ENCODE measurements at regions not wholly inside any gene's neighbourhood (a gene's known extent, or its start where the extent isn't known, plus 50 kb on each side); places are given as distances from the start of the nearest gene placed in this dataset.

DNA sequence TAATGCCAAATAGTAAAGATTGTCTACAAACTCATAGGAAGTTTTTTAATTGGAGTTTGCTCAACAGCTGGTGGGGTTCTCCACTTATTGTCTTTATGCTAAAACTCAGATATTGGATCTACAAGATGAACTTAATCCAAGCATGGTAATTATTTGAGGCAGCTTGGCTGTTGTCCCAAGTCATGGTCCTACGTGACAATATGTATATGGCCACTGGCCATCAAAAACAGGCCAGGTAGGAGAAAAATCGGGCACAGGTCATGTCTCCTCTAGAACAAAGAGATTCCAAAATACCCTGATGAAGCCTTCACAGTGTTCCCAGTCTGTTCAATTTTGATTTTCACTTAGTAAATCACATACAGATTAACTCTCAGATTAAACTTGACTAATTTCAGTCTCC lies 606.4 kb downstream of the TNS3 start:
- no peak for ATAC-seq

DNA sequence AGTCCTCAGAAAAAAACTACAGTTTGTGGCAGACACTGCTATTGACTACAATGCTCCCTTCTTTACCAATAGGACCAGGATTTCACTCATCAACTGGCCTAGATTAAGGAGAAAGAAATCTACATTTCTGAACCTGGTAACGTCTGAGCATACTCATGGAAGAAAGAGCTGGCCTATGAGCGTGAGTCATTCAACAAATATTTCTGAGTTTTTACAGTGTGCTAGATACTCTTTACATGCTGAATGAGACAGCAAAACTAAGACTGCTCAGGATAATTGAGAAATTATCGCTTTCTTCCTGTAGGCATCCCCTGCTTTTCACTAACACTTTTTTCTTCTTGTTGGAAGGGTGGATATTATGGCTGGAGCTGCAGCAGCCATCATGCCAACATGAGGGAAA lies 609.7 kb downstream of the TNS3 start:
- no peak for ATAC-seq

- ATAC-seq, result no peak
Measured at GRCh38 chr7:46970476-46970875, 611.4 kb downstream of the TNS3 start.

DNA sequence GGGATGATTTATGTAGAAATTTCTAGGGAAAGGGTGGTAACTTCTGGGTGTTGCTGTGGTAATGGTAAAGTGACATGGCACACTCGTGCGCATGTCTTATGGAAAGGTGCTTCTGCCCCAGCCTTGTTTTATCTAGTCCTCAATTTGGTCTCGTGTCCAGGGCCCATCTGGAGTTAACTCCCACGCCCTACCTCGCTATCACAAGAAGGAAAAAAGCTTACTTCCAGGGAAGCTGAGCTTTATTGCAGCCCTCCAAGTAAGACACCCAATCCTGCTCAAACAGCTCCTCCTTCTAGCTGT lies 611.8 kb downstream of the TNS3 start:
- ATAC-seq, result no peak

DNA sequence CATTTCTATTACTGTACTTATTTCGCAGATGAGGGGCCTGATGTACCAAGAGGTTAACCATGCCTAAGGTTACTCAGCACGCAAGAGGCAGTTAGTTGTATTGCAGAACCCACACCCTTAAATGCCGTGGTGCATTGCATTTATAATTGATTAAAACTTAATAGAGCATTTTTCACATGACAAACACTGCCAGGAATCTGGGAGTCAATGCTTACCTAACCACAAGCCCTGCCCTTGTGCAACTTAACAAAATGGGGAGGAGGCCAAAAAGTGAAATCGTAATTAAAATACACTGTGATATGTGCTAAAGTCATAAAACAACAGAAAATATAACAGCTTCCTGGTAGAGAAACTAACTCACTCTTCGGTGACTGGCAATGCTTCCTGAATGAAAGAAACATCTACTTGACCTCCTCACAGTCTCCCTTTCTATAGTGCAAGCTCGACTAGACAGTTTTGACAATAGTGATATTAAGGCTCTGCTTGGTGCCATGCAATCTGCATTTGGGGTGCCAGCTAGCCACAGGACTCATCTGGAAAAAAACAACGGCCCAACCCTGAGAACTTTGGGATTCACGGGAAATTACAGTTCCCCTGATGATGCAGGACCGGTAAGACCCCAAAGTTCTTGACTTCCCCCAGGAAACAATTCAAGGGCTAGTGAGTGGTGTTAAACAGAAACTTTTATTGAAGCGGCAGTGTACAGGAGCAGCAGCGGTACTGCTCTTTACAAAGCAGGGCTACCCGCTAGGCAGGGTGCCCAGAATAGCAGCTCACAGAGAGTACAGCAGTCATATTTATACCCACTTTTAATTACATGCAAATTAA lies 612.4 kb downstream of the TNS3 start:
- no peak for ATAC-seq

DNA sequence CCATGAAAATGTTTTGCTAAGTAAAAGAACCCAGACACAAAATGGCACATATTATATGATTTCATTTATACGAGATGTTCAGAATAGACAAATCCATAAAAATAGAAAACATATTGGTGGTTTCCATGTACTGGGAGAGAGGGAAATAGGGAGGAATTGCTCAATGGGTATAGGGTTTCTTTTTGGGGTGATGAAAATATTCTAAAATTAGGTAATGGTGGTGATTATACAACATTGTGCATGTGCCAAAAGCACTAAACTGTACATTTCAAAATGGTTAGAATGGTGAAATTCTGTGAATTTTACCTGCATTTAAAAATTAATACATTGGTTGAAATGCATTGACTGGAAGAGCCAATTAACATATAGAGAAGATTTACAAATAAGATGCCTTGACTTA lies 613.9 kb downstream of the TNS3 start:
- ATAC-seq, result no peak

DNA sequence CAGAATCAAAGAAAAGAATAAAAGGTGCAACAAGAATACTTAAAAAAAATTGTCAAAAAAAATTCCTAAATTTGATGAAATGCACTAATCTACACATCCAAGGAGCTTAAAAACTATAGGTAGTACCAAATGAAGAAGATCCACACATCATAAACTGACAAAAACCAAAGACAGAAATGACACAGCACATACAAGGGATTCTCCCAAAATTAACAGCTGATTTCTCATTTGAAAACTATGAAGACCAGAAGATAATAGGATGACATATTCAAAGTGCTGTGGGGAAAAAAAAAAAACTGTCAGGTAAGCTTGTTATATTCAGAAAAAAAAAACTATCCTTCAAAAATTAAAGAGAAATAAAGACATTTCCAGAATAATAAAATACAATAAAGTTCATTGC lies 618.2 kb downstream of the TNS3 start:
- no peak for ATAC-seq

- ATAC-seq, result no peak
Measured at GRCh38 chr7:46960970-46961369, 620.9 kb downstream of the TNS3 start.

- ATAC-seq, result no peak
Measured at GRCh38 chr7:46957195-46957594, 624.7 kb downstream of the TNS3 start.

DNA sequence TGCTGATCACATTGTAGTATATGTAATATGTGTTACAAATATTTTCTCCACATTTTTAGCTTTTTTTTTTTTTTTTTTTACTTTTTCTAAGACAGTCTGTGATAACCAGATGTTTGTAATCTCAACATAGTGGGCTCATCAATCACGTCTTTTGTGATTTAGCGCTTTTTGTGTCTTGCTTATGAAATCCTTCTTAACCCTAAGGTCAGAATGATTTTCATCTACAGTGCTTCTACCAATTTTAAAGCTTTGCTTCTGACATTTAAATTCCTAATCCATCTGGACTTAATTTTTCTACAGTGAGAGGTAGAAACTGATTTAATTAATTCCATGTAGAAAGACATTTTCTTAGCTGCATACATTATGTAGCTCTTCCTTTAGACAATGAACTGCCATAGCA lies 626.4 kb downstream of the TNS3 start:
- ATAC-seq, result no peak

DNA sequence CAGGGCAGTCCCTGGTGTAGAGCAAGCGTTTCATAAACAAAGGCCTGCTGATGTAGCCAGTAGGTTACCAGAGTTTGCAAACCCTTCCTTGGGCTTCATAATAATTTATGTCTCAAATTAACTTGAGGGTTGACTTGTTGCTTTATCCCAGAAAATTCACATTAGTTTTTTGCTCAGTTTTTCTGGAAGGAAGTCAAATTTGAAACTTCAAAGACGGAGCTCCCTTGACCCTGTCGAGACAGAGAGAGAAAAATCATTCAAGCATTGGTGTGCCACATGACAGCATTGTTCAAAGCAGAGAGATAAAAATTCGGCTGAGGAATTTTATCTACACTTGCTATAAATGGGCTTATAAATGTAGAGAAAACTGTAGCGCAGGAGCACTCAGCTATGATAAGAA lies 627.7 kb downstream of the TNS3 start:
- ATAC-seq, result no peak

- ATAC-seq, result no peak
Measured at GRCh38 chr7:46953008-46953407, 628.9 kb downstream of the TNS3 start.

- ATAC-seq, result no peak
Measured at GRCh38 chr7:46949270-46949931, 632.5 kb downstream of the TNS3 start.

DNA sequence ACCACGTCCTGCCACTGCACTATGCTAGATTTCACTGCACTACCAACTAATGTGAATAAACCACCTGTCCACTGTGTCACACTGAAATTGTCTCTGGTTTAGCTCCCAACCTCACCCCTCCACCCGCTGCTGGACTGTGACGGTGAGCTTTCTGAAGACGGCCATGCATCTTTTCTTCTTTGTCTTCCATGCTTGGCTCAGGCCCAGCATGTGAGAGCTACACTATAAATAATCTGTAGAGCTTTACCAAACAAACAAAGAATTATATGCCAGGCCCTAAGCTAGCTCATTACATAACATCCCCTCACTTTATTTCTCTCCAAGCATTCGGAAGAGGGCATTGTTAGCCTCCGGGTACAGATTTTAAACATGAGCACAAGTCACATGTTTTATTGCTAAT lies 633.2 kb downstream of the TNS3 start:
- ATAC-seq, result no peak

DNA sequence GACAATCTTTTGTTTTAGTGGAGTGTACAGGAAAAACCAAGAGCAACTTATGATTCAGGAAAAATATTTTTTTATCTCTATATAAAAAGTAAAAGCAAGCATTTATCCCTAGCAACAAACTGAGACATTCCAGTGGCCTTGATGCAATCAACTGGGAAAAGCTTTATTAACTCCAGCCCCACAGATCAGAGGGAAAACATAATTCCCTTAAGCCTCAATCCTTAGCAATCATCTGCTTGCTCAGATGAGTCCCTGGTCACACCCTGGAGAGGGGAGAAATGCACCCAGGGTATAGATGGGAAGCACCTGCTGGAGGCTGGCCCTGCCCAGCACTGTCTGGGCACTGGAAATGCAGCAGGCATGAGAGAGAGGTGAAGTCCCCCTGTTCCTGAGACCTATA lies 636.6 kb downstream of the TNS3 start:
- ATAC-seq, result no peak

GRCh38 chr7:46943996-46944395 lies 637.9 kb downstream of the TNS3 start:
- ATAC-seq, result no peak

DNA sequence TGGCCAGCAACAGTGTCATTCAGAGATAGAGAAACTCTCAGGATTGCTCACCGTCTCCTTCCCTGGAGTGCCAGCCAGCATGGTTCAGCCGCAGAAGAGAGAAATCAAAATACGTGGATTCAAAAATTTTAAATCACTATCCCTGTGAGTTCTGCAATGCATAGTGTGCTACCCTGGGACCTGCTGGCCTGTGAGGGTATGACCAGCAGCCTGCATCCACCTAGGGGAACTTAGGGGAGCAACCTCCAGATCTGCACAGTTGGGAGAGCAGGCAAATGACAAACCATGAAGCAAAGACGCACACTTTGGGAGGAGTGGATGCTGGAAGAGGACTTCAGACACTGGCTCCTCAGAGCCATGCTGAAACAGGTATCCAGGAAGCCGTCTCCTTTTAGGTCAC lies 639.3 kb downstream of the TNS3 start:
- ATAC-seq, result no peak

GRCh38 chr7:46940178-46940577 lies 641.7 kb downstream of the TNS3 start:
- no peak for ATAC-seq

- ATAC-seq, result no peak
Measured at GRCh38 chr7:46939558-46939957, 642.4 kb downstream of the TNS3 start.

DNA sequence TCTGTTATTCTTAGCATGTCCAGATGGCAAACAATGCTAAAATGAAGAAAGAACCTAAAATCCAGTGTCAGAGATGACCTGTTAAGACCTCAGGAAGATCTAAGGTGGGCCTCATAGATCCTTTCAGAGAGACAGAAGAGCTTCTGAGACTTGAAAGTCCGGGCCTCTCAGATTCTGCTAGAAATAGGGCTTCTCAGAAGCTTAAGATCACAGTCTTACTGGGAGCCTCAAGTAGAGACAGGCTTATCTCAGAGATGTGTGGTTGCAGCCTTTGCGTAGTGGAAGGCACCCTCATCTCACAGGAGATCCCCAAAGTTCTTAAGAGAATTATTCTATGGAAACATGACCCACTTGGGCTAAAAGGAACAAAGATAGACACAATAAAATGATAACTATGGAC lies 642.8 kb downstream of the TNS3 start:
- ATAC-seq, result no peak

DNA sequence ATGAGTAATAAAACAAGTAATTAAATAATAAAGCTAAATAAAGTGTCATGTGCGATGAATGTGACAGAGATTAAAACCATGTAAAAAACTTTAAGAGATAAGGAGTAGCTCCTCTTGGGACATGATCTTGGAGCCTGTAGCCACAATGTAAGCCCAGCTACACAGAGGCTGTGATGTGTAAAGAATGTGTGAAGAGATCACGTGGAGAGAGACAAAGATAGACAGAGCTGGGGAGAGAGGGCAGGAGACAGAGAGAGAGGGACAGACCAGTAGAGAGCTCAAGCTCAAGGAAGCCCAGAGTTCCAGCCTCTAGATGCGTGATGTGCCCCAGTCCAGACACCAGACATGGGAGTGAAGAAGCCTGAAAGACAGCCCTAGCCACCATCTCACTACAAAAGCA lies 644.1 kb downstream of the TNS3 start:
- ATAC-seq, result no peak

- no peak for ATAC-seq
Measured at GRCh38 chr7:46934198-46934825, 647.6 kb downstream of the TNS3 start.

DNA sequence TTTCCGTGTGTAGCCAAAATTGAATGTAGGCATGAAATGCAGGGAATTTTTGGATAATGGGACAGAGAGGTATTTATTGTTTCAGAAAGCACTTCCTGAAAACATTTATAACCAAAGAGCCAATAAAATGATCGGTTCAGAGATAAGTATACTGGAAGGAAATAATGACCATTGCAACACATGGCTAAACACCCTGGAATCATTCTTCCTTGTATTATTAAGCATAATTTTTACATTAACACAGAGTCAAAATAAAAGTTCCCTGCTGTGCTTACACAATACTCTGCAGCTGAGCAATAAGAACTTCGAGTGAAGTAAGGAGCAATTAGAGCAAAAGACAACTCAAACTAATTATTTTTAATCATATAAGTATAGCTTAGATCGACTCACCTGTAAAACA lies 648.3 kb downstream of the TNS3 start:
- no peak for ATAC-seq

- no peak for ATAC-seq
Measured at GRCh38 chr7:46932676-46933424, 649.1 kb downstream of the TNS3 start.
